IMR-90 (cell line): ENCODE measurements at regions not wholly inside any gene's neighbourhood (a gene's known extent, or its start where the extent isn't known, plus 50 kb on each side); places are given as distances from the start of the nearest gene placed in this dataset.

Experiments used
- CTCF ChIP-seq: conservative IDR thresholded peaks from 2 replicates; pipeline ENCODE4 v1.5.1; 2012; ENCODE audit warnings: mild to moderate bottlenecking, low read depth, low read length, improper control_type of control experiment
- POLR2A ChIP-seq: IDR thresholded peaks from 2 replicates; pipeline ENCODE4 v1.6.1; 2012; ENCODE audit warnings: mild to moderate bottlenecking, low read depth, low read length

DNA sequence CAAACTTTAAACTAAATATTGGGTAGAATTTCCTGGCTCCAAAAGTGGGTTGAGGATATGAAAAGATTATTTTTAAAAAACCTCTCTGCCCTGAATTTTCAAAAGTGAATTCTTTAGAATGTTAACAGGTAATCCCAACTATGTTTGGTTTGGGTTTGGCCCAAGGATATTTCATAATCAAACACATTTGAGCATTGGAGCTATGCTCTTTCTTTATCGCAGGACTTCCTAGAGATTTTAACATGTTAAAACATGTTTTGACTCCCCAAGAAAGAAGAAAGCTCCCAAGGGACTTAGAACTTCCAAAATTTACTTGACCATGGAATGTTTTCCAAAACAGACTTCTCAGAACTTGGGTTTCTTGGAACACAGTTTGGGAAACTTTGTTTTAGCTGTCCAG, 75.6 kb upstream of the SYNPR start:
- TF ChIP-seq CTCF (no peak), POLR2A (no peak)
